ENCODE measurements at regions not wholly inside any gene's neighbourhood (a gene's known extent, or its start where the extent isn't known, plus 50 kb on each side); places are given as distances from the start of the nearest gene placed in this dataset.

GRCh38 chr17:72304859-72305258 is 184.0 kb downstream of the SOX9 start:
- TF ChIP-seq CTCF (conservative IDR thresholded peaks at IDR 0.05 in 1 of 2, IDR thresholded peaks at IDR 0.05 in 1 of 2; ENCODE audit: low read depth in 1 of 2, low read length in 2 of 2) = no peak
- TF ChIP-seq EZH2 (IDR thresholded peaks at IDR 0.05; ENCODE audit: low read length, missing control alignments) = no peak

All from fibroblast of lung (primary cell).